ENCODE measurements at regions not wholly inside any gene's neighbourhood (a gene's known extent, or its start where the extent isn't known, plus 50 kb on each side); places are given as distances from the start of the nearest gene placed in this dataset.

DNA sequence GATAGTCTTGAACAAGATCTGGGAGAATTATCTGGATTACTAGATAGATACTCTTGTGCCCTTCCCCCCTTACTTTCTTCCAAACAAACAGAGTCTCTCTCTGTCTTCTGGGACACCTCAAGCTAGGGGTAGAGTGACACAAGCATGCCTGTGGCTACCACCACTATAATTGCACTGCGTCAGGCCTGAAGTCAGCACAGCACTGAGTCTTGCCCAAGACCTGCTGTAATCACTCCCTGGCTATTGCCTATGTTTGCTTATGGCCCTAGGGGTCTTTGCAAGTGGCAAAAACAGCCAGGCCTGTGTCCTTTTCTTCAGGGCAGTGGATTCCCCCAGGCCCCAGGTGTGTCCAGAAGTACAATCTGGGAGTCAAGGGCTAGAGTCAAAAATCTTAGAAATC, 106.6 kb downstream of the SLC5A7 start:
- no peak for DNase-seq (ENCODE audit: low spot score in 2 of 2)
- Histone ChIP-seq H3K4me3 (no peak overlapping the region), H3K4me1 (no peaks in the 10 kb centered on the region), H3K9me3 (peaks cover 0 to 6% (median 0%) of the 10 kb centered on the region in 4 donors), H3K36me3 (no peaks in the 10 kb centered on the region), H3K27ac (no peak overlapping the region), H3K27me3 (no peaks in the 10 kb centered on the region)
- no peak for TF ChIP-seq EP300 (IDR thresholded peaks at IDR 0.05)
- TF ChIP-seq, protein P1, sequence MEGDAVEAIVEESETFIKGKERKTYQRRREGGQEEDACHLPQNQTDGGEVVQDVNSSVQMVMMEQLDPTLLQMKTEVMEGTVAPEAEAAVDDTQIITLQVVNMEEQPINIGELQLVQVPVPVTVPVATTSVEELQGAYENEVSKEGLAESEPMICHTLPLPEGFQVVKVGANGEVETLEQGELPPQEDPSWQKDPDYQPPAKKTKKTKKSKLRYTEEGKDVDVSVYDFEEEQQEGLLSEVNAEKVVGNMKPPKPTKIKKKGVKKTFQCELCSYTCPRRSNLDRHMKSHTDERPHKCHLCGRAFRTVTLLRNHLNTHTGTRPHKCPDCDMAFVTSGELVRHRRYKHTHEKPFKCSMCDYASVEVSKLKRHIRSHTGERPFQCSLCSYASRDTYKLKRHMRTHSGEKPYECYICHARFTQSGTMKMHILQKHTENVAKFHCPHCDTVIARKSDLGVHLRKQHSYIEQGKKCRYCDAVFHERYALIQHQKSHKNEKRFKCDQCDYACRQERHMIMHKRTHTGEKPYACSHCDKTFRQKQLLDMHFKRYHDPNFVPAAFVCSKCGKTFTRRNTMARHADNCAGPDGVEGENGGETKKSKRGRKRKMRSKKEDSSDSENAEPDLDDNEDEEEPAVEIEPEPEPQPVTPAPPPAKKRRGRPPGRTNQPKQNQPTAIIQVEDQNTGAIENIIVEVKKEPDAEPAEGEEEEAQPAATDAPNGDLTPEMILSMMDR (IDR thresholded peaks at IDR 0.05), result no peak
- no peak for TF ChIP-seq POLR2A (IDR thresholded peaks at IDR 0.05)
- WGBS, 2 donors, result 78 to 100% methylated on average over 1 of the region's 1 CpG

DNA sequence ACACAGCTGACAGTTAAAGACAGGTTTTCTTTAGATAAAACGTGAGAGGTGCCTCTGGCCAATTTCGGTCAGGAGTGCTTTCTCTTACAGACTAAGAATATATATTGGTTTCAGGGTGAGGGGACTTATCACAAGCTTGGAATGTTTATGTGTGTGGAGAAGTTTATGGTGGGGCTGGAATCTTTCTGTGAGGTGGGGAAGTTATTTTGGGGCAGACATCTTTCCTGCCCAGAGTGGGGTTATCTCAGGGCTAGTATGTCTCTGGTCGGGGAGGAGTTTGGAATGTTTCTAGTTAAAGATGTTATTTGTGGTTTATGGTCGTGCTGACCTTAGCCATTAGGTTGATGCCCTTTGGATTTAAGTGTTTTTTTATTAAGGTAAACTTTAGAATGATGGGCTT, 115.2 kb downstream of the SLC5A7 start:
- no peaks in the 10 kb centered on the region for H3K36me3 ChIP-seq
- H3K27ac ChIP-seq, result no peak overlapping the region
- 35 to 36% methylated on average over 4 of the region's 4 CpGs for WGBS, 2 donors
- H3K27me3 ChIP-seq, result no peaks in the 10 kb centered on the region
- H3K4me1 ChIP-seq, result no peaks in the 10 kb centered on the region
- DNase-seq (ENCODE audit: low spot score in 2 of 2), result no peak
- TF ChIP-seq POLR2A (IDR thresholded peaks at IDR 0.05) (no peak), EP300 (IDR thresholded peaks at IDR 0.05) (no peak)
- TF ChIP-seq, protein P1 (IDR thresholded peaks at IDR 0.05), result no peak
- H3K9me3 ChIP-seq, result peaks cover 0 to 3% (median 0%) of the 10 kb centered on the region in 4 donors
- no peak overlapping the region for H3K4me3 ChIP-seq

DNA sequence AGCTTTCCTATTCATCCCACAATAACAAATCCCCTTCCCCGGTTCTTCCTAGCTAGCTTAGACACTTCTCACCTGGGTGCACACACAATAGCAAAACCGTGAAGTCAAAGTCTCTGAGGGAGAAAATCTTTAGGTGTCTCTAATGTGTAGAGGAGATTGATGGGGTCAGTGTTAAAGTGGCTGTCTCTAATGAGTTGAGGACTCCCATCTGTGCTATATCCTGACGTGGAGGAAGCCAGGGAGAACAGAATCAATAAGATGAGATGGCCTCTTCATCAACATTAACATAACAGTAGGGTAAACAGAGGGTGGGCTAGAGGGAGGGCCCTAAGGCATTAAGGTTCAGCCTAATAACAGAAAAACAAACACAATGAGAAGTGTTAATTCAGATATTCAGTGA, 120.4 kb downstream of the SLC5A7 start:
- Histone ChIP-seq H3K4me1 (no peaks in the 10 kb centered on the region), H3K4me3 (no peak overlapping the region), H3K27ac (no peak overlapping the region), H3K27me3 (no peaks in the 10 kb centered on the region), H3K9me3 (peaks cover 0 to 9% (median 0%) of the 10 kb centered on the region in 4 donors), H3K36me3 (no peaks in the 10 kb centered on the region)
- 26 to 28% methylated on average over 3 of the region's 3 CpGs for WGBS, 2 donors
- DNase-seq (ENCODE audit: low spot score in 2 of 2), result no peak
- TF ChIP-seq, protein P1 (IDR thresholded peaks at IDR 0.05), result no peak
- no peak for TF ChIP-seq POLR2A (IDR thresholded peaks at IDR 0.05)
- no peak for TF ChIP-seq EP300 (IDR thresholded peaks at IDR 0.05)

DNA sequence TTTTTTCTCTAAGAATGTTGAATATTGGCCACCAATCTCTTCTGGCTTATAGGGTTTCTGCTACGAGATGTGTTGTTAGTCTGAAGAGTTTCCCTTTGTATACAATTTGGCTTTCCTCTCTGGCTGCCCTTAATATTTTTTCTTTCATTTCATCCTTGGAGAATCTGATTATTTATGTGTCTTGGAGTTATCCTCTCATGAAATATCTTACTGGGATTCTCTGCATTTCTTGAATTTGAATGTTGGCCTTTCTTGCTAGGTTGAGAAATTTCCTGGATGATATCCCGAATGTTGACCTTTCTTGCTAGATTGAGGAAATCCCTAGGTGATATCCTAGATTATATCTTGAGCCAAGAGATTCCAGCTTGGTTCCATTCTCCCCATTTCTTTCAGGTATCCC, 125.6 kb downstream of the SLC5A7 start:
- WGBS, 2 donors, result 62 to 64% methylated on average over 2 of the region's 2 CpGs
- H3K9me3 ChIP-seq, result peaks cover 0 to 9% (median 0%) of the 10 kb centered on the region in 4 donors
- no peaks in the 10 kb centered on the region for H3K4me1 ChIP-seq
- TF ChIP-seq EP300 (IDR thresholded peaks at IDR 0.05) (no peak), POLR2A (IDR thresholded peaks at IDR 0.05) (no peak)
- TF ChIP-seq, protein P1 (IDR thresholded peaks at IDR 0.05), result no peak
- no peaks in the 10 kb centered on the region for H3K27me3 ChIP-seq
- H3K36me3 ChIP-seq, result no peaks in the 10 kb centered on the region
- H3K27ac ChIP-seq, result no peak overlapping the region
- no peak for DNase-seq (ENCODE audit: low spot score in 2 of 2)
- H3K4me3 ChIP-seq, result no peak overlapping the region

DNA sequence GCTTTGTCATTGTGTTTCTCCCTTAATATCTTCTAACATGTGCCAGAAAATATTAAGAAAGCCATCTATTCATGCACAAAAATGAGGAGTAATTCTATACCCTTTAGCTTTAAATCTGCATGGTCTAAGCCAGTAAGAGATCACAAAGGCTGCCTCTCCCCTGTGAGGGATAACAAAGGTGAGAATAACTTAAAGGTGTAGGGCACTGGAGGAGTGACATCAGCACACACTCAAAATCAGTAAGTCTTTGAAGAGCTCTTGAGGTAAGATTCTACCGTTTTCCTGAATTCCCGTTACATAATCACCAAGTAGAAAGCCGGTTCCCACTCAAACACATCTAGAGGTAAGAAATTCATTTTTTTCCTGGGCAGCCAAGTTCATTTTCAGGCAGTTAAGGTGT, 123.9 kb upstream of the SULT1C3 start:
- no peak for DNase-seq (ENCODE audit: low spot score in 2 of 2)
- 74 to 90% methylated on average over 3 of the region's 3 CpGs for WGBS, 2 donors
- no peak for TF ChIP-seq POLR2A (IDR thresholded peaks at IDR 0.05)
- TF ChIP-seq EP300 (IDR thresholded peaks at IDR 0.05), result no peak
- TF ChIP-seq, protein P1 (IDR thresholded peaks at IDR 0.05), result no peak
- H3K4me3 ChIP-seq, result no peak overlapping the region
- H3K27me3 ChIP-seq, result no peaks in the 10 kb centered on the region
- H3K9me3 ChIP-seq, result peaks cover 0 to 2% (median 0%) of the 10 kb centered on the region in 4 donors
- no peak overlapping the region for H3K27ac ChIP-seq
- H3K4me1 ChIP-seq, result no peaks in the 10 kb centered on the region
- H3K36me3 ChIP-seq, result no peaks in the 10 kb centered on the region

All from tibial nerve (tissue), 4 donors.